Endothelial cell (in vitro differentiated cells): ENCODE measurements at regions not wholly inside any gene's neighbourhood (a gene's known extent, or its start where the extent isn't known, plus 50 kb on each side); places are given as distances from the start of the nearest gene placed in this dataset.

Experiments used
- DNase-seq: peaks from one replicate; pipeline ENCODE4 v3.0.0; 2021; ENCODE audit warnings: low spot score
- H3K27ac Mint-ChIP-seq: one replicate; pipeline ENCODE4 v1.8.0; 2021; ENCODE audit warnings: mixed read lengths, inconsistent platforms; ENCODE audit not compliant: unreplicated experiment
- H3K27me3 Mint-ChIP-seq: one replicate; pipeline ENCODE4 v1.8.0; 2021; ENCODE audit warnings: mild to moderate bottlenecking, moderate library complexity, mixed read lengths, inconsistent platforms; ENCODE audit not compliant: unreplicated experiment
- H3K36me3 Mint-ChIP-seq: one replicate; pipeline ENCODE4 v1.8.0; 2021; ENCODE audit warnings: mild to moderate bottlenecking, low read depth, mixed read lengths, inconsistent platforms; ENCODE audit not compliant: unreplicated experiment
- H3K4me1 Mint-ChIP-seq: one replicate; pipeline ENCODE4 v1.8.0; 2021; ENCODE audit warnings: mild to moderate bottlenecking, mixed read lengths, inconsistent platforms; ENCODE audit not compliant: unreplicated experiment
- H3K4me3 Mint-ChIP-seq: one replicate; pipeline ENCODE4 v1.8.0; 2021; ENCODE audit warnings: mild to moderate bottlenecking, mixed read lengths, inconsistent platforms; ENCODE audit not compliant: unreplicated experiment
- H3K9me3 Mint-ChIP-seq: one replicate; pipeline ENCODE4 v1.8.0; 2021; ENCODE audit warnings: mixed read lengths, inconsistent platforms; ENCODE audit not compliant: unreplicated experiment
- CTCF ChIP-seq: fragments of 200-600 bp; sonication (generic); IDR thresholded peaks from one replicate; pipeline ENCODE4 v1.5.0; 2021; ENCODE audit warnings: antibody characterized with exemption; ENCODE audit not compliant: unreplicated experiment

GRCh38 chr12:58732894-58733293, 187.4 kb downstream of the LRIG3 start:
- H3K4me3 Mint-ChIP-seq, result no peak overlapping the region
- H3K9me3 Mint-ChIP-seq, result no peaks in the 10 kb centered on the region
- no peaks in the 10 kb centered on the region for H3K36me3 Mint-ChIP-seq
- DNase-seq, result no peak
- no peaks in the 10 kb centered on the region for H3K4me1 Mint-ChIP-seq
- no peak for TF ChIP-seq CTCF
- no peak overlapping the region for H3K27ac Mint-ChIP-seq
- peaks cover 3% of the 10 kb centered on the region for H3K27me3 Mint-ChIP-seq

GRCh38 chr12:58741226-58741625, 179.1 kb downstream of the LRIG3 start:
- Mint-ChIP-seq H3K9me3 (no peaks in the 10 kb centered on the region), H3K4me3 (no peak overlapping the region), H3K4me1 (no peaks in the 10 kb centered on the region), H3K27me3 (no peaks in the 10 kb centered on the region), H3K27ac (no peak overlapping the region), H3K36me3 (peaks cover 6% of the 10 kb centered on the region)
- no peak for DNase-seq
- no peak for TF ChIP-seq CTCF

GRCh38 chr12:58745348-58746125, 174.8 kb downstream of the LRIG3 start:
- no peak for TF ChIP-seq CTCF
- peaks cover 6% of the 10 kb centered on the region for H3K36me3 Mint-ChIP-seq
- no peak overlapping the region for H3K4me3 Mint-ChIP-seq
- no peaks in the 10 kb centered on the region for H3K9me3 Mint-ChIP-seq
- H3K27me3 Mint-ChIP-seq, result no peaks in the 10 kb centered on the region
- peaks cover 4% of the 10 kb centered on the region for H3K4me1 Mint-ChIP-seq
- no peak overlapping the region for H3K27ac Mint-ChIP-seq
- no peak for DNase-seq

- Mint-ChIP-seq H3K4me1 (peaks cover 4% of the 10 kb centered on the region), H3K27ac (no peak overlapping the region), H3K36me3 (no peaks in the 10 kb centered on the region), H3K4me3 (no peak overlapping the region), H3K27me3 (no peaks in the 10 kb centered on the region), H3K9me3 (no peaks in the 10 kb centered on the region)
- TF ChIP-seq CTCF, result no peak
- DNase-seq, result no peak
Measured at GRCh38 chr12:58747533-58747932, 172.8 kb downstream of the LRIG3 start.

GRCh38 chr12:58750484-58750883, 169.8 kb downstream of the LRIG3 start:
- TF ChIP-seq CTCF, result no peak
- Mint-ChIP-seq H3K27ac (no peak overlapping the region), H3K4me1 (peaks cover 4% of the 10 kb centered on the region), H3K27me3 (no peaks in the 10 kb centered on the region), H3K9me3 (no peaks in the 10 kb centered on the region), H3K36me3 (no peaks in the 10 kb centered on the region), H3K4me3 (no peak overlapping the region)
- no peak for DNase-seq
